CD4-positive, alpha-beta T cell treated with Interleukin-12 subunit alpha and Interleukin-12 subunit beta, for 1 hour (primary cell): ENCODE measurements at regions not wholly inside any gene's neighbourhood (a gene's known extent, or its start where the extent isn't known, plus 50 kb on each side); places are given as distances from the start of the nearest gene placed in this dataset.
"Not testable (repeated sequence)": the region's sequence is repeated elsewhere in the genome, so short reads cannot be mapped to it uniquely, and the experiment has no call there.

Experiments
- DNase-seq: peaks from one replicate; pipeline ENCODE4 v3.0.0-alpha.2; 2020

- DNase-seq, result no peak
Measured at GRCh38 chr6:86031713-86032112, 389.0 kb upstream of the SYNCRIP start.

- DNase-seq, result no peak
Measured at GRCh38 chr6:86030875-86031274, 388.2 kb upstream of the SYNCRIP start.

GRCh38 chr6:86028776-86029175 is 386.1 kb upstream of the SYNCRIP start:
- no peak for DNase-seq

DNA sequence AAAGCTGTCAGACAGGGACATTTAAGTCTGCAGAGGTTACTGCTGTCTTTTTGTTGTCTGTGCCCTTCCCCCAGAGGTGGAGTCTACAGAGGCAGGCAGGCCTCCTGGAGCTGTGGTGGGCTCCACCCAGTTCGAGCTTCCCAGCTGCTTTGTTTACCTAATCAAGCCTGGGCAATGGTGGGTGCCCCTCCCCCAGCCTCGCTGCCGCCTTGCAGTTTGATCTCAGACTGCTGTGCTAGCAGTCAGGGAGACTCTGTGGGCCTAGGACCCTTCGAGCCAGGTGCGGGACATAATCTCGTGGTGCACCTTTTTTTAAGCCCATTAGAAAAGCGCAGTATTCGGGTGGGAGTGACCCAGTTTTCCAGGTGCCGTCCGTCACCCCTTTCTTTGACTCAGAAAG is 384.2 kb upstream of the SYNCRIP start:
- not testable (repeated sequence) for DNase-seq

DNA sequence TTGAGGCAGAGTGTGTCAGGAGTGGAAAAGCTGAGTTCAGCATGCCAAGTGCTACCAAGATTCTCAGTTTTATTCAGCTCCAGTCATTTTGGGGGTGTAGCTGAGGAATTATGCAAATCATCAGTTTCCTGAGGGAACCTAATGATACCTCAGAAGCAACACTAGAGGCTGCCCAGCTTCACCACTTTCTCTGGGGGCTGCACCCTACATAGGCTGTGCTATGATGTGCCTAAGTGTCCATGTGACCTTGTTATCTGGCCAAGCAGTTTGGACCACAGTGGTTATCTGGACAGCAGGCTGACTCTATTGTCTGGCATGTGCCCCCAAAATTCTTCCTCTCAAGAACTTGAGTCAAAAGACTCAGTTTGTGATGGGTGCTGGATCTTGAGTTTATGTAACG is 374.6 kb upstream of the SYNCRIP start:
- no peak for DNase-seq

GRCh38 chr6:86016567-86016966 is 373.9 kb upstream of the SYNCRIP start:
- no peak for DNase-seq

- DNase-seq, result no peak
Measured at GRCh38 chr6:86016077-86016476, 373.4 kb upstream of the SYNCRIP start.

GRCh38 chr6:86012991-86013390 is 370.3 kb upstream of the SYNCRIP start:
- not testable (repeated sequence) for DNase-seq

GRCh38 chr6:86010915-86011786 is 368.5 kb upstream of the SYNCRIP start:
- DNase-seq, result no peak

- DNase-seq, result no peak
Measured at GRCh38 chr6:85997206-85997605, 354.5 kb upstream of the SYNCRIP start.

GRCh38 chr6:85996034-85996375 is 353.3 kb upstream of the SYNCRIP start:
- no peak for DNase-seq

- DNase-seq, result no peak
Measured at GRCh38 chr6:85995339-85996033, 352.8 kb upstream of the SYNCRIP start.

DNA sequence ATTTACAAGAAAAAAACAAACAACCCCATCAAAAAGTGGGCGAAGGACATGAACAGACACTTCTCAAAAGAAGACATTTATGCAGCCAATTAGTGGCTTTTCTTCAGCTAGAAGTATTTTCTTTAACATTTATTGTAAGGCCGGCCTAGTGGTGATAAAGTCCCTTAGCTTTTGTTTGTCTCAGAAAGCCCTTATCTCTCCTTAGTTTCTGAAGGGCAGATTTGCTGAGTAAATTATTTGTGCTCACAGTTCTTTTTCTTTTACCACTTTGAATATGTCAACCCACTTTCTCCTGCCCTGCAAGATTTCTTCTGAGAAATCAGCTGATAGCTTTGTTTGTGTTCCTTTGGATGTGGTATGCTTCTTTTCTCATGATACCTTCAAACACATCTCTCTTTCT is 344.0 kb upstream of the SYNCRIP start:
- DNase-seq, result no peak

DNA sequence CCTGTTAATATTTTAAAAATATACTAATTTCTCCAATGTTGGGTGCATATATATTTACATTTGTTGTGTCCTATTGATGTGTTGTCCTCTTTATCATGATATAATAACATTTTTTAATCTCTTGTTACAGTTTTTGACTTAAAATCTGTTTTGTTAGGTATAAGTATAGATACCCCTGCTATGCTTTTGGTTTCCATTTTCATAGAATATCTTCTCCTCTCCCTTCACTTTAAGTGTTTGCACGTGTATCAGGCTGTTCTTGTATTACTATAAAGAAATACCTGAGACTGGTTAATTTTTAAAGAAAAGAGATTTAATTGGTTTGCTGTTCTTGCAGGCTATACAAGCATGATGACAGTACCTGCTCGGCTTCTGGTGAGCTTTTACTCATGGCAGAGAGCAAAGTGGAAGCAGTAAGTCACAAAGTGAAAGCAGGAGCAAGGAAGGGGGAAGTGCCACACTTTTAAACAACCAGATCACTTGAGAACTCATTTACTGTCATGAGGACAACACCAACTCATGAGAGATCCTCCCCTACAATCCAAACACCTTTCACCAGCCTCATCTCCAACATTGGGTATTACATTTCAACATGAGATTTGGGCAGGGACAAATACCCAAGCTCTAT is 340.5 kb upstream of the SYNCRIP start:
- no peak for DNase-seq

- no peak for DNase-seq
Measured at GRCh38 chr6:85977661-85978060, 335.0 kb upstream of the SYNCRIP start.

- no peak for DNase-seq
Measured at GRCh38 chr6:85975957-85976356, 333.3 kb upstream of the SYNCRIP start.

DNA sequence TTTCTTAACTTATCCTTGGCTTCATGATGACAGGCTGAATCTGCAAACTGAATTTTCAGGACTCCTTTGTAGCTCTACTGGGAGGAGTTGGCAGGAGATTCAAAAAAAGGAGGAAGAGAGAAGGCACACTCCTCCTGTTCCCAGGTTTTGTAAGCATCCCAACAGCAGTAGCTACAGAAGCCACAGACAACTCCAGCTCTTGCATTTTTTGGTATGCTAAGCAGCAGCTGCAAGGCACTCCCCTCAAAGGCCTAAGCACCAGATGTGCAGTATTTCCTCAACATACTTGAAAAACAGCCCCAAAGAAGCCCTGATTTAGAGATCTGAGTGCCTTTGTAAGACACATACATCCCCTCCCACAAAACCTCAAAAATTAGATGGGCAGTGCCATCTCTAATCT is 328.6 kb upstream of the SYNCRIP start:
- DNase-seq, result no peak

GRCh38 chr6:85966828-85967227 is 324.1 kb upstream of the SYNCRIP start:
- no peak for DNase-seq

DNA sequence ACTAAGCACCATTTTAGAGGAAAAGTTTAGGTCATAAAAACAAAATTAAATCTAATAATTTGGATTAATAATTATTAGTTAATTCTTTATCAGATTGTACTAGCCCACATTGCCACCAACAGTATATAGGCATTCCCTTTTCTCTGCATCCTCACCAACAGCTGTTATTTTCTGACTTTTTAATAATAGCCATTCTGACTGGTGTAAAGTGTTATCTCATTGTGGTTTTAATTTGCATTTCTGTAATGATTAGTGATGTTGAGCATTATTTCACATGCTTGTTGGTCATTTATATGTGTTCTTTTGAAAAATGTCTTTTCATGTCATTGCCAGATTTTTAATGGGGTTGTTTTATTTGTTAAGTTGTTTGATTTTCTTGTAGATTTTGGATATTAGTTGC is 319.1 kb upstream of the SYNCRIP start:
- no peak for DNase-seq

GRCh38 chr6:85961125-85961524 is 318.4 kb upstream of the SYNCRIP start:
- DNase-seq, result no peak

GRCh38 chr6:85948481-85948880 is 305.8 kb upstream of the SYNCRIP start:
- DNase-seq, result no peak

DNA sequence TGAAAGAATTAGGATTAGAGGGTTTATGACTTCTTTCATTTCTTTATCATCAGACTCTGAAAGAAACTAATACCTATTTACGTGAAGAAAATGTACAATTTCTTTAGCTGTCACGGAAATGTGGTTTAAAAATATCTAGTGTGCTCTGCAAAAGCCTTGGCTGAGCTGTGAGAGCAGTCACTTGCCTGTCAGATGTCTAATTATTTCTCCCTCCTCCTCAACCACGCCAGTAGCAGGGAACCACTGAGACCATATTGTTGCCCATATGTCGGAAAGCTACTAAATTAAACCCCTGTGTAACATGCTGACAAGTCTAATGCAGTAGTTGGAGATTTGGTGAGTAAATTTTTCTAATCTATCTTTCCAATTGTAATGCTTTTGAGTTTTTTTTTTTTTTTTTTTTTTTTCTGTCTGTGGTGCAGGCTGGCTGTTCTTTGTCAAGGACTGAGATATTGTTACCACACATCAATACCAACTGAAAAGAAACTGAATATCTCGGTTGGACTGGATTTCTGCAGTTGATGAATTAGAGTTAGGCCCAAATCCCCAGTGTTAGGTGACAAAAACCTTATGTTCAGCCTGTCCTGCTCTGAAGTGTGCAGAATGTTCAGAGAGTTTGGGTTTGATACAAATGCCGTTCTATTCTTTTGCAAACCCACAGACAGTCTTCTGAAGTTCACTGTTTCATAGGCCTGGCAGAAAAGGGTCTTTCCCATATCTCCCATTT is 302.9 kb upstream of the SYNCRIP start:
- DNase-seq, result no peak

DNA sequence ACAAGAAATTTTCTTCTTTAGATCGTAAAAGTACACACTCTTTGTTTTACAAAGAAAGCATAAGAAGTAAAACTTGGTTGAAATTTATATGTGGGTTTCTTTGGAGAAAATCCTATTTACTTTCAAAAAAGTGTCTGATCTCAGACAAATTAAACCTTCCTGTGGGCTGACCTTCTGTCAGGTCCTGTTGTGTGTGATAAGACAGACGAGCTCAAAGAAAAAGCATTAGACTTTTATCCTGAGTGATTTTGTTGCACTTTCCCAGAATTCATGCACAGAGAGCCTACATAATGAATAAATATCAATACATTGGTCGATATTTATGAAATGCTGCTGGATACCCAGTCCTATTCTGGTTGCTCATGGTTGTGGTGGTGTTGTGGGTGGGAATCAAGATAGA is 302.1 kb upstream of the SYNCRIP start:
- no peak for DNase-seq
